ENCODE measurements at regions not wholly inside any gene's neighbourhood (a gene's known extent, or its start where the extent isn't known, plus 50 kb on each side); places are given as distances from the start of the nearest gene placed in this dataset.
A peak's percentile ranks its signal among the peaks of the same experiment; 100 is the strongest.

DNA sequence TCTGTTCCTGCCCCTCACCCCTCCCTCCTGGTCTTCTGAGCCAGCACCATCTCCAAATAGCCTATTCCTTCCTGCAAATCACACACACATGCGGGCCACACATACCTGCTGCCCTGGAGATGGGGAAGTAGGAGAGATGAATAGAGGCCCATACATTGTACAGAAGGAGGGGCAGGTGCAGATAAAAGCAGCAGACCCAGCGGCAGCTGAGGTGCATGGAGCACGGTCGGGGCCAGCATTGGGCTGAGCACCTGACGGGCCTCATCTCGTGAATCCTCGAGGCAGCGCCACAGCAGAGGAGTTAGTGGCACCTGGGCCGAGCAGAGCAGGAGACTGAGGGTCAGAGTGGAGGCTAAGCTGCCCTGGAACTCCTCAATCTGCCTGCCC lies 941.8 kb downstream of the BRD1 start:
- Histone ChIP-seq H3K36me3 (no peaks in the 10 kb centered on the region), H3K9me3 (no peaks in the 10 kb centered on the region), H3K27me3 (no peaks in the 10 kb centered on the region), H3K4me1 (ENCODE audit: insufficient read depth) (no peaks in the 10 kb centered on the region), H3K27ac (no peak overlapping the region), H3K4me3 (no peak overlapping the region)
- DNase-seq, result peak in 2 of 5 donors; percentile 4 to 5
- intact Hi-C loops (cut with DNase I), result no loop called here
- TF ChIP-seq CTCF (IDR thresholded peaks at IDR 0.05) (no peak), EP300 (IDR thresholded peaks at IDR 0.05) (no peak), POLR2A (IDR thresholded peaks at IDR 0.05) (no peak)
- 82 to 86% (median 82%) methylated on average over 9 of the region's 9 CpGs for WGBS, 3 donors

DNA sequence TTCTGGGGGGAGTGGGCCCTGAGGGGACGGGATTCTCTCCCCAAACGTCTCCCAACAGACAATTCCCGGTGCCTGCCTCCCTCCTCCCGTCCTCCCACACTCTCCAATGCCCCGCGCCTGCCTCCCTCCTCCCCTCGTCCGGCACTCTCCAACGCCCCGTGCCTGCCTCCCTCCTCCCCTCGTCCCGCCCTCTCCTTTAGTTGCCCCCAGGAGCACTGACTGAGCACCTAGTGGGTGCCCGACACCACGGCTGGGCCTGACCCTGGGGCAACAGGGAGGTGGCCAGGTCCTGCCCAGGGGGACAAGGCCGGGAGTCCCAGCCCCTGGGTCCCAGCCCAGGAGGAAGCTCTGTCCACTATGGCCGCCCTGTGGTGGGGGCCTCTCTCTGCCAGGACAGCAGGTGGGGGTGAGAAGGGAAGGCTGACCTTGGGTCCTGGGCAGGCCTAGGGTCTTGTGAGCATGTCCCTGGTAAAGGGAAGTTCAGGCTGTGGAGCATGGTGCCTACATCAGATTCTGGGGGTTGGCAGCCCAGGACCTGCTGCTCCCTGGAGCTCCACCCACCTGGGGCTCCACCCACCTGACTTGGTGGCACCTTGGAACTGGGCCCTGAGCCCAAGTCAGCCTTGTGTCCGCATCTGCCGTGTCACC lies 942.3 kb downstream of the BRD1 start:
- no peak for TF ChIP-seq POLR2A (IDR thresholded peaks at IDR 0.05)
- no peak for TF ChIP-seq EP300 (IDR thresholded peaks at IDR 0.05)
- no peak overlapping the region for H3K27ac ChIP-seq
- no peak overlapping the region for H3K4me3 ChIP-seq
- DNase-seq, result peak in 2 of 5 donors; percentile 4 to 5
- H3K4me1 ChIP-seq (ENCODE audit: insufficient read depth), result no peaks in the 10 kb centered on the region
- intact Hi-C loops (cut with DNase I), result no loop called here
- H3K36me3 ChIP-seq, result no peaks in the 10 kb centered on the region
- WGBS, 3 donors, result 30 to 33% (median 32%) methylated on average over 17 to 18 of the region's 18 CpGs
- H3K9me3 ChIP-seq, result no peaks in the 10 kb centered on the region
- no peaks in the 10 kb centered on the region for H3K27me3 ChIP-seq

- TF ChIP-seq EP300 (IDR thresholded peaks at IDR 0.05), result no peak
- no peak for TF ChIP-seq CTCF (IDR thresholded peaks at IDR 0.05)
- no peak for TF ChIP-seq POLR2A (IDR thresholded peaks at IDR 0.05)
- DNase-seq, result peak in 1 of 5 donors; percentile 9
- intact Hi-C loops (cut with DNase I), result no loop called here
- H3K9me3 ChIP-seq, result no peaks in the 10 kb centered on the region
- H3K4me1 ChIP-seq (ENCODE audit: insufficient read depth), result no peaks in the 10 kb centered on the region
- WGBS, 3 donors, result 60 to 72% (median 68%) methylated on average over 16 of the region's 16 CpGs
- no peak overlapping the region for H3K27ac ChIP-seq
- H3K36me3 ChIP-seq, result no peaks in the 10 kb centered on the region
- H3K4me3 ChIP-seq, result no peak overlapping the region
- no peaks in the 10 kb centered on the region for H3K27me3 ChIP-seq
Measured at GRCh38 chr22:48884786-48885185, 942.9 kb downstream of the BRD1 start.

DNA sequence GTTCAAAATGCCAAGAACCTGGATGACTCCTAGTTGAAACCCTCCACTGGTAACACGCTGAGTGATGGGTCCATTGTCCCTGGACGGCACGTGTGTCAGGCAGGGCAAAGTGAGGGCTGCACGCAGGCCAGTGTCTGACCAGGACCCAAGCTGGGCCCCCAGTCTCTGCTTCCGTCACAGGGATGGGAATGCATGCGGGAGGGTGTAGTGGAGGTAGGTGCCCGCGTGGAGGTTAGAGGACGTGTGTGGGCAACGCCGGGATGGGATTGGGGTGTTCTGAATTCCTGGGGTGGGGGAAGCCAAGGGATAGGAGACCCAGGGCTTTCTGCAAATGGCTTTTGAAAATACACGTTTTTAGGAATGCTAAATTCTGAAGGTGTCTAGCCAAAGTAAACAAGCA lies 943.3 kb downstream of the BRD1 start:
- TF ChIP-seq POLR2A (IDR thresholded peaks at IDR 0.05) (no peak), EP300 (IDR thresholded peaks at IDR 0.05) (no peak), CTCF (IDR thresholded peaks at IDR 0.05) (no peak)
- intact Hi-C loops (cut with DNase I), result no loop called here
- peak in 1 of 5 donors; percentile 17 for DNase-seq
- Histone ChIP-seq H3K4me1 (ENCODE audit: insufficient read depth) (no peaks in the 10 kb centered on the region), H3K9me3 (no peaks in the 10 kb centered on the region), H3K4me3 (no peak overlapping the region), H3K27ac (no peak overlapping the region), H3K27me3 (no peaks in the 10 kb centered on the region), H3K36me3 (no peaks in the 10 kb centered on the region)
- WGBS, 3 donors, result 42 to 61% (median 47%) methylated on average over 12 of the region's 12 CpGs

- no peaks in the 10 kb centered on the region for H3K36me3 ChIP-seq
- WGBS, 3 donors, result 58 to 65% (median 59%) methylated on average over 20 of the region's 20 CpGs
- no peak for TF ChIP-seq CTCF (IDR thresholded peaks at IDR 0.05)
- TF ChIP-seq POLR2A (IDR thresholded peaks at IDR 0.05), result no peak
- TF ChIP-seq EP300 (IDR thresholded peaks at IDR 0.05), result no peak
- H3K9me3 ChIP-seq, result no peaks in the 10 kb centered on the region
- H3K27ac ChIP-seq, result no peak overlapping the region
- DNase-seq, result no peak
- no peaks in the 10 kb centered on the region for H3K4me1 ChIP-seq (ENCODE audit: insufficient read depth)
- intact Hi-C loops (cut with DNase I), result no loop called here
- no peaks in the 10 kb centered on the region for H3K27me3 ChIP-seq
- H3K4me3 ChIP-seq, result no peak overlapping the region
Measured at GRCh38 chr22:48883211-48883960, 944.3 kb downstream of the BRD1 start.
